HK-2 (cell line): ENCODE measurements at regions not wholly inside any gene's neighbourhood (a gene's known extent, or its start where the extent isn't known, plus 50 kb on each side); places are given as distances from the start of the nearest gene placed in this dataset.
"Not testable (repeated sequence)": the region's sequence is repeated elsewhere in the genome, so short reads cannot be mapped to it uniquely, and the experiment has no call there.

Source experiments
- DNase-seq: peaks from one replicate; pipeline ENCODE4 v3.0.0-alpha.2; 2018; ENCODE audit not compliant: unreplicated experiment

GRCh38 chr2:52465287-52465686 is 1302.3 kb upstream of the CHAC2 start:
- DNase-seq, result no peak

GRCh38 chr2:52463457-52463856 is 1304.1 kb upstream of the CHAC2 start:
- DNase-seq, result no peak

- DNase-seq, result no peak
These were observed 1310.8 kb upstream of the CHAC2 start for GRCh38 chr2:52456561-52457377.

GRCh38 chr2:52454962-52455361 is 1312.6 kb upstream of the CHAC2 start:
- no peak for DNase-seq

GRCh38 chr2:52452201-52452600 is 1315.4 kb upstream of the CHAC2 start:
- DNase-seq, result no peak

- DNase-seq, result no peak
These were observed 1321.9 kb upstream of the CHAC2 start for GRCh38 chr2:52445686-52446085.

GRCh38 chr2:52431352-52431760 is 1336.2 kb upstream of the CHAC2 start:
- DNase-seq, result no peak

GRCh38 chr2:52429740-52430139 is 1337.9 kb upstream of the CHAC2 start:
- DNase-seq, result no peak

- DNase-seq, result no peak
These were observed 1338.4 kb upstream of the CHAC2 start for GRCh38 chr2:52429171-52429570.

- no peak for DNase-seq
These were observed 1339.4 kb upstream of the CHAC2 start for GRCh38 chr2:52428224-52428623.

- no peak for DNase-seq
These were observed 1343.9 kb upstream of the CHAC2 start for GRCh38 chr2:52423655-52424054.

- no peak for DNase-seq
These were observed 1344.5 kb upstream of the CHAC2 start for GRCh38 chr2:52423111-52423510.

GRCh38 chr2:52416340-52416739 is 1351.3 kb upstream of the CHAC2 start:
- no peak for DNase-seq

GRCh38 chr2:52414561-52415295 is 1352.9 kb upstream of the CHAC2 start:
- DNase-seq, result no peak

- not testable (repeated sequence) for DNase-seq
These were observed 1358.1 kb upstream of the CHAC2 start for GRCh38 chr2:52409308-52410118.

- DNase-seq, result no peak
These were observed 1361.6 kb upstream of the CHAC2 start for GRCh38 chr2:52405980-52406379.

- no peak for DNase-seq
These were observed 1362.7 kb upstream of the CHAC2 start for GRCh38 chr2:52404866-52405265.

- no peak for DNase-seq
These were observed 1363.6 kb upstream of the CHAC2 start for GRCh38 chr2:52404046-52404445.

- no peak for DNase-seq
These were observed 1365.5 kb upstream of the CHAC2 start for GRCh38 chr2:52402128-52402527.

- no peak for DNase-seq
These were observed 1364.9 kb upstream of the NRXN1 start for GRCh38 chr2:52396836-52397235.

GRCh38 chr2:52395912-52396311 is 1364.0 kb upstream of the NRXN1 start:
- no peak for DNase-seq

GRCh38 chr2:52391621-52392020 is 1359.7 kb upstream of the NRXN1 start:
- DNase-seq, result no peak
